Ishikawa (cell line): ENCODE measurements at regions not wholly inside any gene's neighbourhood (a gene's known extent, or its start where the extent isn't known, plus 50 kb on each side); places are given as distances from the start of the nearest gene placed in this dataset.

Source experiments
- CEBPB ChIP-seq: IDR thresholded peaks from 2 replicates; pipeline ENCODE4 v1.6.1; 2012
- TF ChIP-seq, protein P1 (sequence below): IDR thresholded peaks from 2 replicates; pipeline ENCODE4 v1.6.1; 2012; ENCODE audit warnings: low read depth, mild to moderate bottlenecking

GRCh38 chr14:100007254-100007653 is 58.0 kb upstream of the EVL start:
- TF ChIP-seq CEBPB: no peak
- TF ChIP-seq, protein P1, sequence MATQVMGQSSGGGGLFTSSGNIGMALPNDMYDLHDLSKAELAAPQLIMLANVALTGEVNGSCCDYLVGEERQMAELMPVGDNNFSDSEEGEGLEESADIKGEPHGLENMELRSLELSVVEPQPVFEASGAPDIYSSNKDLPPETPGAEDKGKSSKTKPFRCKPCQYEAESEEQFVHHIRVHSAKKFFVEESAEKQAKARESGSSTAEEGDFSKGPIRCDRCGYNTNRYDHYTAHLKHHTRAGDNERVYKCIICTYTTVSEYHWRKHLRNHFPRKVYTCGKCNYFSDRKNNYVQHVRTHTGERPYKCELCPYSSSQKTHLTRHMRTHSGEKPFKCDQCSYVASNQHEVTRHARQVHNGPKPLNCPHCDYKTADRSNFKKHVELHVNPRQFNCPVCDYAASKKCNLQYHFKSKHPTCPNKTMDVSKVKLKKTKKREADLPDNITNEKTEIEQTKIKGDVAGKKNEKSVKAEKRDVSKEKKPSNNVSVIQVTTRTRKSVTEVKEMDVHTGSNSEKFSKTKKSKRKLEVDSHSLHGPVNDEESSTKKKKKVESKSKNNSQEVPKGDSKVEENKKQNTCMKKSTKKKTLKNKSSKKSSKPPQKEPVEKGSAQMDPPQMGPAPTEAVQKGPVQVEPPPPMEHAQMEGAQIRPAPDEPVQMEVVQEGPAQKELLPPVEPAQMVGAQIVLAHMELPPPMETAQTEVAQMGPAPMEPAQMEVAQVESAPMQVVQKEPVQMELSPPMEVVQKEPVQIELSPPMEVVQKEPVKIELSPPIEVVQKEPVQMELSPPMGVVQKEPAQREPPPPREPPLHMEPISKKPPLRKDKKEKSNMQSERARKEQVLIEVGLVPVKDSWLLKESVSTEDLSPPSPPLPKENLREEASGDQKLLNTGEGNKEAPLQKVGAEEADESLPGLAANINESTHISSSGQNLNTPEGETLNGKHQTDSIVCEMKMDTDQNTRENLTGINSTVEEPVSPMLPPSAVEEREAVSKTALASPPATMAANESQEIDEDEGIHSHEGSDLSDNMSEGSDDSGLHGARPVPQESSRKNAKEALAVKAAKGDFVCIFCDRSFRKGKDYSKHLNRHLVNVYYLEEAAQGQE: no peak
